Activated CD4-positive, alpha-beta T cell treated with anti-CD3 and anti-CD28 coated beads, Interleukin-2, Interleukin-6, amounts not matched to agents 100 ng/mL and 50 ng/mL, durations not matched to agents 16 hours and 8 hours (primary cell): ENCODE measurements at regions not wholly inside any gene's neighbourhood (a gene's known extent, or its start where the extent isn't known, plus 50 kb on each side); places are given as distances from the start of the nearest gene placed in this dataset.

Experiments used
- DNase-seq: peaks from one replicate; pipeline ENCODE4 v3.0.0-alpha.2; 2020

- DNase-seq: no peak
Observed at GRCh38 chr5:164358531-164359259, 853.3 kb downstream of the MAT2B start.

GRCh38 chr5:164359260-164360255 is 854.1 kb downstream of the MAT2B start:
- no peak for DNase-seq

- DNase-seq: no peak
Observed at GRCh38 chr5:164360589-164360988, 855.2 kb downstream of the MAT2B start.

- DNase-seq: no peak
Observed at GRCh38 chr5:164361986-164362385, 856.6 kb downstream of the MAT2B start.

- no peak for DNase-seq
Observed at GRCh38 chr5:164362835-164363234, 857.4 kb downstream of the MAT2B start.

- DNase-seq: no peak
Observed at GRCh38 chr5:164364237-164365208, 859.1 kb downstream of the MAT2B start.

- no peak for DNase-seq
Observed at GRCh38 chr5:164370841-164371240, 865.4 kb downstream of the MAT2B start.

GRCh38 chr5:164372892-164373291 is 867.5 kb downstream of the MAT2B start:
- DNase-seq: no peak

GRCh38 chr5:164373876-164374275 is 868.5 kb downstream of the MAT2B start:
- DNase-seq: no peak

GRCh38 chr5:164375051-164375450 is 869.6 kb downstream of the MAT2B start:
- no peak for DNase-seq

- DNase-seq: no peak
Observed at GRCh38 chr5:164376843-164377242, 871.4 kb downstream of the MAT2B start.

- DNase-seq: no peak
Observed at GRCh38 chr5:164377746-164378145, 872.3 kb downstream of the MAT2B start.

GRCh38 chr5:164383662-164384061 is 878.2 kb downstream of the MAT2B start:
- DNase-seq: no peak

GRCh38 chr5:164392531-164392930 is 887.1 kb downstream of the MAT2B start:
- no peak for DNase-seq

GRCh38 chr5:164394686-164395194 is 889.3 kb downstream of the MAT2B start:
- no peak for DNase-seq

GRCh38 chr5:164412531-164412930 is 907.1 kb downstream of the MAT2B start:
- DNase-seq: no peak

- DNase-seq: no peak
Observed at GRCh38 chr5:164420161-164420560, 914.7 kb downstream of the MAT2B start.

- no peak for DNase-seq
Observed at GRCh38 chr5:164422400-164422799, 917.0 kb downstream of the MAT2B start.

- no peak for DNase-seq
Observed at GRCh38 chr5:164431634-164432304, 926.4 kb downstream of the MAT2B start.

GRCh38 chr5:164433106-164433870 is 927.9 kb downstream of the MAT2B start:
- no peak for DNase-seq

- DNase-seq: no peak
Observed at GRCh38 chr5:164435576-164435975, 930.2 kb downstream of the MAT2B start.
